ENCODE measurements at regions not wholly inside any gene's neighbourhood (a gene's known extent, or its start where the extent isn't known, plus 50 kb on each side); places are given as distances from the start of the nearest gene placed in this dataset.

DNA sequence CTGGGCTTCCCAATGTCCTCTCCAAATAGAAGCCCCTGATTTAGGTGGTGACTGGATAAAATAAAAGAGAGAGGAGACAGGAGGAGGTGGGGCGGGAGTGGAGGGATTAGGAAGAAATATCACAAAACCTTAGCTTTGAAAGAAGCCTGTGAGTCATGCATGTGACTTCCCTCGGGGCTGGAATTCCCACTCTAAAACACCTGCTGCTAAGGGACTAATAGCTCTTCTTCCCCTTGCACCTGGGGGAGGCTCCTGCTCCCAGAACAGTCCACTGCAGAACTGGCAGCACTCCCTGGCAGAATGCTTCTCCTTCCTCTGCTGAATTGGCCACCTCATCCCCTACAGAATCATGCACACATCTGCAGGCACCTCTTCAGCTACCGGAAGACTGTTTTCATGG lies 207.2 kb downstream of the ATG4C start:
- TF ChIP-seq CTCF (IDR thresholded peaks at IDR 0.05) (no peak), POLR2AphosphoS5 (IDR thresholded peaks at IDR 0.05) (no peak)

Measured in breast epithelium (tissue), 3 donors.